Esophagus muscularis mucosa (tissue), 3 donors: ENCODE measurements at regions not wholly inside any gene's neighbourhood (a gene's known extent, or its start where the extent isn't known, plus 50 kb on each side); places are given as distances from the start of the nearest gene placed in this dataset.

ENCODE experiments used
- EP300 ChIP-seq: sonication (generic); formaldehyde crosslinking; IDR thresholded peaks from one replicate; pipeline ENCODE4 v1.6.1; 2017; ENCODE audit warnings: antibody characterized with exemption
- POLR2A ChIP-seq: fragments of 450-650 bp; IDR thresholded peaks from one replicate; pipeline ENCODE4 v1.6.1; 2017; ENCODE audit warnings: antibody characterized with exemption, moderate library complexity, mild to moderate bottlenecking, low read depth
- POLR2AphosphoS5 ChIP-seq, 2 donors: sonication (generic); formaldehyde crosslinking; IDR thresholded peaks; one replicate each; pipeline ENCODE4 v1.6.1; 2017; ENCODE audit warnings: antibody characterized with exemption in 2 of 2

GRCh38 chr21:28282833-28283232 is 709.8 kb downstream of the LTN1 start:
- TF ChIP-seq EP300 (no peak), POLR2A (no peak), POLR2AphosphoS5 (IDR thresholded peaks at IDR 0.05) (no peak)
